ENCODE measurements at regions not wholly inside any gene's neighbourhood (a gene's known extent, or its start where the extent isn't known, plus 50 kb on each side); places are given as distances from the start of the nearest gene placed in this dataset.

DNA sequence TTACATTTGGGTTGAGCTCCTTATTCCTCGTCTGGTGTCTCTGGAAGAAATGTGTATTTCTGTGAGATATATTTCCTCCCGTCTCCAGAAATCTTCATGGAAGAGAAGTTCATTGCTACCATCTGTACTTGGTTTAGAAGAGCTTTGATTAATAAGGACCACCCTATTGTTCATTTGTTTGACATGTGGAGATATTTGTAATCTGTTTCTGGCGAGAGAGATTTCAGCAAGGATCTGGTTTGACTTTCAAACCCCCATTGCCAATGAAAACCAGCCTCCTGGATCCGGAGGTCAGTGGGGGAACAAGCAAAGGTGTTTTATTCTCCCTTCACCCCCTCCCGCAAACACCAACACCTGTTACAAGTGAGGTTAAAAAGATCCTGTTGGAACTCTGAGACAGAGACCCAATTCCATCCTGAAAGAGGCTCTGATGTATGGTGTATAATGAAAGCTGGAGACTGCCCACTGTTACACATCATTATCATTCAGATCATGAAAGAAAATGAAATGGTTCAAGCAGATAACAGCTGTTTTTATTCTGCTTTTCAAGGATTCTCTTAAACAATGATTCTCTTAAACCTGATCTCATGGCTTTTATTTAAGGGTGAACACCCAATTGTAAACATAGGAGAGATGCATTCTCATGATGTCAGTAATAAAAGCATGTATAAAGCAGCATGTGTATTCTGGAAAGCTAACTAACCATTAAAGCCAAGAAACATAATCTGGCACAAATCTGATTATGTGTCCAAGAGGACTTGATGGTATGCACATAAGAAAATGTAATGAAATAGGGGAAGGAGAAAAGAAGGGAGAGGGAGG lies 393.5 kb upstream of the ADGRL2 start:
- DNase-seq (ENCODE audit: low read depth in 2 of 2): no peak

GRCh38 chr1:81406292-81406999 lies 394.3 kb upstream of the ADGRL2 start:
- no peak for DNase-seq (ENCODE audit: low read depth in 2 of 2)

- no peak for DNase-seq (ENCODE audit: low read depth in 2 of 2)
Observed at GRCh38 chr1:81398041-81398440, 402.7 kb upstream of the ADGRL2 start.

DNA sequence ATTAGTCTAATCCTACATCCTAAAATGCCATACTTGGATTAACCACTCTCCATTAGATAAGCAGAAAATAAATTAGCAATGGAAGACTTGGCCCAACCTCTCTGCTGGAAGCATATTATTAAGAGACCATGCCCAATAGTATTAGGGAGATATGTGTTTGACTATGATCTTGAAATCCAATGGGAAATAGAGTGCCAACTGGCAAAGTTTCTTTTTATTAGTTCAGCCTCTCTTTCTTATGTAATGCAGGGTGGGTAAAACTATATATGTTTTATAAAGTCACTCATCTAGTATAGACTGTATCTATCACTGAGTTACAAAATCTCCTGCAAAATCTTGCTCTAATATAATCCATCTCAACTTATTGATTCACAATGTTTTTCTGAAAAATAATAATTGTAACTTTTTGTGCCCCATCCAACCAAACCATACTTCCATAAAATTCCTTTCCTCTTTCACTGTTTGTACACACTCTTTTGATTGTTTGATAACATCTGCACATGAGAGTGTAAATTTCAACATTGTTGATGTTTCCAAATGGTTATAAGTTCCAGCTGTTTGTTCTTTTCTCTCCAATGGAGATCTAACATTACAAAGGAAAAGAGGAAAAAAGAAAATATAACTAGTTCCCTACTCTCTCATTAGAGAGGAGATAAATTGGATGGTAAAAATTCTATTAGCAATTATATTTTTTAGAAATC lies 408.1 kb upstream of the ADGRL2 start:
- no peak for DNase-seq (ENCODE audit: low read depth in 2 of 2)

DNA sequence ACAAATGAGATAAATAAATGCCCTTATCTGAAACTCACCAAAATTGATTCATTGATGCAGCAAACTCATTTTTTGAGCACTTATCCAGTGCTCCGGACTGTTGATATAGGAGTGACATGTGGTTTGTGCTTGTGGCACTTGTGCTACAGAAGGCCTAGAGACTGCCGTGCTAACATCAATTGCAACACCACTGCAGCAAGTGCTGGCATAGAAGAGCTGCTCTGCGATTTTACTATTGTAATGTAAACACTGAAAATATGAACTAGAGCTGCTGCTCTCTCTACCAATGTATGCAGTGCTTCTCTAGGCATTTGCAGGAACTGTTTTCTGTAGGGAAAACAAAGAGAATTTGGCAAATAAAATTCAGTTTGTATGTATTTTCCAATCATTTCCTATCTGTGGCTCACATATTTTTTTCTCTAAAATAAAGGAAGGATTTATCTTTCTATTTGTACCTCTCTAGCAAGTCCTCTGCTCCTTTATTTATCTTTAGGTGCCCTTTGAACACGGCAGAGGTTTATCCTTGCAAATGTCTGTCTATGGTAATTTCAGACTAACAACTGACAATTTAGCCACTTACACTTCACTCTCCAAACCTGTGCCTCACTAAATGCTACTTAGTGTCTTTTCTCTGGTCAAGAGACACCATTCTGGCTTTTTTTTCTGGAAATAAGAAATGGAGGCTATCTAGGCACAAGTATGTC lies 409.5 kb upstream of the ADGRL2 start:
- DNase-seq (ENCODE audit: low read depth in 2 of 2): no peak

- no peak for DNase-seq (ENCODE audit: low read depth in 2 of 2)
Observed at GRCh38 chr1:81388435-81388834, 412.3 kb upstream of the ADGRL2 start.

DNA sequence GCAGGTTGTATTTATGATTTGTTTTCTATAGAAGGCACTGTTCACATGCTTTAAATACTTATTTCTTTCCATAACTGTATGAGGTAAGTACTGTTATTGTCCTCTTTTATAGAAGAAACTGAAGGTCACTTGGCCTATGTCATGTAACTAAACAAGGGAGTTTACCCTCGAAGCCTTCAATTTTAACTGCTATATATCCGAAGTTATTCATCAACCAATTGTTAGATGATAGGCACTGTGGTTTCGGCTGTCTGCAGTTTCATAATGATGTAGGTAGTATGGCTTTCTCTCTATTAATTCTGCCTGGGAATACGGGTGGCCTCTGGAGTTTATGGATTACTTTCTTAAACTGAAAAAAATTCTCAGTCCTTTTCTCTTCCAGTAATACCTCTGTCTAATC lies 413.3 kb upstream of the ADGRL2 start:
- DNase-seq (ENCODE audit: low read depth in 2 of 2): no peak

DNA sequence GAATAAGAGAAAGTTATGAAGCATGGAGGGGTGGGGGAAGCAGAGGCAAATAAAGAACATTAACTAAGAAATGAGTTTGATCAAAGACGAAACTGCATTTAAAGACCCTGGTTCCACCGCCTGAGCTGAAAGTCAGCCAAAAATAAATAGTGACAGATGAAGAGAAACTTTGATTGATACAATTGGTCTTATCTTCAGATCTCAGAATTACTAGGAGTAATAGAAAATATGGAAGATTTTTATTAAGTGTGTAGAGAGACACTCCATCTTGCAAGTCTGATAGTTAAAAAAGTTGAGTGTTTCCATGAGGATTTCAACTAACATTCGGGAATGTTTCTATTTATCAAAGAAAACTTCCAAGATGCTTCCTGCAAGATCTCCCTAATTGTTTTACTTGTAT lies 418.2 kb upstream of the ADGRL2 start:
- DNase-seq (ENCODE audit: low read depth in 2 of 2): no peak

DNA sequence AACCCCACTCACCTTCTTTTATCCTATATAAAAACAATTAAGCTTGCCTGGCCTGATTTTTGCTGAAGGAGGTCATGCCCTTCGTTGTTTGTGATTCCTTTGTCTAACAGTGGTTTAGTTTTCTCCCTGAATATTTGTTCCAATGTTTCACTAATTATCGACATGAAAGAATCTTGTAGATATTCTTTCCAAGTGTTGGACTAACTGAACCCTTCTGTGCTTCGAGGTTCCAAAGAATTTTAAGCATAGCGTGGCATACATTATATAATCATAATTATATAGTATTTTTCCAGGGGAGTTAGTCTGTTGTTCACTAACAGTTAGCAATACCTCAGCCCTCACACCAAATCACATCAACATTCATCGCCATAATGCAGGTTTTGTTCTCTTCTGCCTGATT lies 418.9 kb upstream of the ADGRL2 start:
- DNase-seq (ENCODE audit: low read depth in 2 of 2): no peak

GRCh38 chr1:81380436-81380835 lies 420.3 kb upstream of the ADGRL2 start:
- no peak for DNase-seq (ENCODE audit: low read depth in 2 of 2)

GRCh38 chr1:81379430-81379829 lies 421.3 kb upstream of the ADGRL2 start:
- DNase-seq (ENCODE audit: low read depth in 2 of 2): no peak

DNA sequence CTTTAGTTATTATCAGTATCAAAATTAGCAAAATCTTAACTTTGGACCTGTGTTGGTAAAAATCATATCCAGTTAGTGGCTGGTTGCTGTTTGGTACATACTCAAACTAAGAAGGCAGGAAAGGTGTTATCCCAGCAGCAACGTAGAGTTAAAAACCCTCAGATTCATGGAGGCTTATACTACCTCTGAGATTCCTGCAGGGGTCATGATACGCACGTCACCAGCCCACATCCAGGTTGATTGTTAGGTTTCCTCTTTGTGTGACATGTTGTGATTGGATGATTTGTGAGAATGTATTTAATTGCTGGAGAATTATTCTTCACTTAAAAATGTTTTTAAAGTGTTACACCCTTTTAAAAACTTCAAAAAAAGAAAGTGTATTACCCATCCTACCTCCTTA lies 423.3 kb upstream of the ADGRL2 start:
- peak in 1 of 2 donors; percentile 52 for DNase-seq (ENCODE audit: low read depth in 2 of 2)

- DNase-seq (ENCODE audit: low read depth in 2 of 2): no peak
Observed at GRCh38 chr1:81375884-81376548, 424.7 kb upstream of the ADGRL2 start.

DNA sequence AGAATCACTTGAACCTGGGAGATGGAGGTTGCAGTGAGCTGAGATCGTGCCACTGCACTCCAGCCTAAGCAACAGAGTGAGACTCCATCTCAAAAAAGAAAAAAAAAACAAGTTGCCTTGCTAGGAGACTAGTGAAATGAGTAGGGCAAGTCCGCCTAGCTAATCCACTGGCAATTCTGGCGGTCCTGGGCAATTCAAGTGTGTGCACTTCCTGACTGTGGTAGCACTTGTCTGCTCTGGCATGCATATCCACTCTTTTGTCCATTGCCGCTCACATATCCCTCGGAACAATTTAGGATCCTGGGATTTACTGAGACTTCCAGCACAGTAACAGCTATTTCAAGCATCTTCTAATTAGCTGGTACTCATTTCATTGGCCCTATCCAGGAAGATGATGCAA lies 426.3 kb upstream of the ADGRL2 start:
- no peak for DNase-seq (ENCODE audit: low read depth in 2 of 2)

DNA sequence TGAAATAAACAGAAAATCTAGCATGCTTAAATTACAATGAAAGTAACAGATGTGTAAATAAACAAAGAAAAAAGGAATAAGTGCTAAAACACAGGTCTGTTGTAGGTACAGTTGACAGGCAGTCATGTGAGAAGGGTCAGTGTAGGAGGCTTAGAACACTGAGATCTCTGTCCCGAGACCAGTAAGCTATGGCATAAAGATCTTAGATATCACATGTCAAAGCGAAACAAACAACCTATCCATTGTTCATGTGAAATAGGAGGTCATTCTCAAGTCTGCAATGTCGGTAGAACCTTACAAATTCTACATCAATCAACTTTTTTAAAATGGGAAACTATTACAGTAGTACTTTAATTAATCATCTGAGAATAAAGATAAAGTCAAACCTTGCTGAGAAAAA lies 428.9 kb upstream of the ADGRL2 start:
- no peak for DNase-seq (ENCODE audit: low read depth in 2 of 2)

DNA sequence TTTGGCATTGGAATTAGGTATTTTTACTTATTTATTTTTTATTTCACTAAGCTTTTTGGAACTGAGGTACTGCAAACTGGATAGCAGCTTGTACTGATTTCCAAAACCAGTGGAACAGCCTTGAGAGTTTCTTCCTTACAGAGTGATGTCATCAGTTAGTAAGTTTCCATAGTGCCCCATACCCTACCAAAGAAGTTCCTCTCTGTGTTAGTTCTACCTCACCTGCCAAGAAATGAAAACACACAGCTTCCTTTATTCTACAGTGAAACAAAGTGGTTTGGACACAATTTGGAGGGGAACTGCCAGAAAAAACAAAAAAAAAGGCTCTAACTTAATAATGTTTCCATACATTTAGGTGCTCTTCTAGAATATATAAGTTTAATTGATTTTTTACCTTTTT lies 430.9 kb upstream of the ADGRL2 start:
- DNase-seq (ENCODE audit: low read depth in 2 of 2): peak in 1 of 2 donors; percentile 86

DNA sequence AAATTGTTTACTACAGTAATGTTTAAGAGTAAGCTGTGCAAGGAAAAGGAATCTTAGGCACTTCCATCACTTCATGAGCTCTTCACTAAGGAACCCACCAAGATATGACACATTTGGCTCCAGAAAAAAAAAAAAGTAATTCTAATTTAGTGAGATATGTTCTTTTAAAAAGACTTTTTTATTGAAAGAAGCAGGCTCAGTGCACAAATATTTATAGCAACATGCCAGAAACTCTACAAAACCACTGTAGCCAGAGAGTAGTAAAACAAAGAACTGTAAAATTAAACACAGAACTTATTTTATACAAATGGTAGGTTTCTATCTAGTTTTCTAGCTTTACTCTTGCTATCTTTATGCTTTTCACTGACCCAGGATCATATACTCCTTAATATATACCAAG lies 434.6 kb upstream of the ADGRL2 start:
- DNase-seq (ENCODE audit: low read depth in 2 of 2): no peak

DNA sequence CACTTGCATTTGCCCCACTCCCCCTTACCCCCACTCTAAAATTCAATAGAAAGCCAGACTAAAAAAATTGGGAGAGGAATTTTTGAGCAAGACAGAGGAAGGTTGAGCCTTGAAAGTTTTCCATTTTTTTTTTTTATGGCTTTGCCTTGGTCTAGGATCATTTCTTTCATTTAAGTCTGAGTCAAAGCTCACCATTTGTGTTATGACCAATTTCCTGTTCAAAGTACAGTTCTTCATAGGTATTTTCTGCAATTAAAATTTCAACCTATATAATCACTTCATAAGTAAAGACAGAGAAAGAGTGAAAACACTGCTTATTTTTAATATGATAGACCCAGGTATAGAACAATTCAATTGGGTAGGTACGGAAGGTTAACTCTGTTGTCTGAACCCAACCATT lies 436.6 kb upstream of the ADGRL2 start:
- no peak for DNase-seq (ENCODE audit: low read depth in 2 of 2)

DNA sequence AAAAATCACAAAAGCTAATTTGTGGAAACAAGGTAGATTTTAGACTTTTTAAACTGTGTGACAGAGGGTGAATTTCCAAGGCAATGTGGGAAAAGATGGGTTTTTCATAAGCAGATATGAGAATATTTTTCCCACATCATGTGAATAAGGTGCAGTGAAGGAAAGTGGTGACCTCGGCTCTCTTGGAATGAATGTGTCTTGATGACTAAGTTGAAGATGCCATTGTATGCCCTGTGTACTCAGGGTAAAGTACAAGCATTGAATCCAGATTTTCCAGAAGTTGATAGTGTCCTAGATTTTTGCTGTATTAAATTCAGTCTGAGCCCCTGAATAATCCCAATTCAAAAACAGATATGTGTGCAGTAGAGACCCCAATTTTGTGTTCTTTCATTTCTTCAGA lies 442.6 kb upstream of the ADGRL2 start:
- no peak for DNase-seq (ENCODE audit: low read depth in 2 of 2)

DNA sequence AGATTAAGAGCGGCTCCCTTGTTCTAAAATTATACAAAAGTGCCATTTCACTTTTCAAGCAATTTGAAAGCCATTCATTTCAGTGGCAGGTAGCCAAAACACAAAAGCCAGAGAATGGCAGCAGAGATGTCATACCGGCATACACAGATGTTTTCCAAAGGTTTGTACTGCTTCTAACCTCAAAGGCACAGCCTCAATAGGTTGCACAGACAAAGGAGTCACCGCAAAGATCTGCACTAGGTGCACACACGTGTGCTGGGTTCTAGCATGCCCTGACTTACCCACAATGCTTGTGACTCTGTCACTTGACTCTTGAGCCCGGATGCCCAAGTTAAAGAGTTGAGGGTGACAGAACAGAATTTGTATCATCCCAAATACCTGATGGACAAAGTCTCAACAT lies 448.9 kb upstream of the ADGRL2 start:
- no peak for DNase-seq (ENCODE audit: low read depth in 2 of 2)

DNA sequence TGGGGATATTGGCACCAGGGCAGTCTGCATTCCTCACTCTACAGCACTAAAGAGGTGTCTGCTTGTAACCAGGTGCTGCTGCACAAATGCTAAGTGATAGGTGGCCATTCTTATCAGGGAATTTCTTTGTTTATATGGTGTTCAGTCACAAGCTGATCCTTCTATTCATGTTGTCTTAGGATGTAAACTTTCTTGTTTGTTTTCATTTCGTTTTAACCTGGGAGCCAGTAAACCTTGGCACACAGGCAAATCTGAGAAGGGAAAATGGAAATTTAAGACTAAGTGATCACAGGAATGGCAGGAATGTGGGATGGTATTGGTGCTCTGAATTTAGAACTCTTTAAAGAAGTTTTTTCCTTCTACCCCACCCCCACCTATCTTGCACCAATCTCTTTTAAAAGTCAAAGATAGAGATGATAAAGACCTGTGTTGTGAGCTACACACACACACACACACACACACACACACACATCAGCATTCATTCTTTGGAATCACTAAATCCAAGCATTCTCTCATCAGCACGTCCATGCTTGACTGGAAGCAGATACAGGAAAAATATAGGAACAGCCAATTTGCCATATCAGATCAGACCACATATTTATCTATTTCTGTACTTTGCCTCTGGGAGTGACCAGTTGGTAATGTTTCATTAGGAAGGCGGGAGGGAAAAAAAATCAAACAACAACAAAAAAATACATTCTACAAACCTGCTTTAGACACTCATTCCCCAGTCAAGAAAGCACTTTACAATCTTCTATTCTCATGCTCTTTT lies 451.4 kb upstream of the ADGRL2 start:
- peak in 1 of 2 donors; percentile 6 for DNase-seq (ENCODE audit: low read depth in 2 of 2)

All from lung microvascular endothelial cell (primary cell).